ENCODE measurements at regions not wholly inside any gene's neighbourhood (a gene's known extent, or its start where the extent isn't known, plus 50 kb on each side); places are given as distances from the start of the nearest gene placed in this dataset.

GRCh38 chr9:73745598-73745997, 593.9 kb downstream of the ANXA1 start:
- DNase-seq: no peak

GRCh38 chr9:73753171-73753570, 601.5 kb downstream of the ANXA1 start:
- no peak for DNase-seq

DNA sequence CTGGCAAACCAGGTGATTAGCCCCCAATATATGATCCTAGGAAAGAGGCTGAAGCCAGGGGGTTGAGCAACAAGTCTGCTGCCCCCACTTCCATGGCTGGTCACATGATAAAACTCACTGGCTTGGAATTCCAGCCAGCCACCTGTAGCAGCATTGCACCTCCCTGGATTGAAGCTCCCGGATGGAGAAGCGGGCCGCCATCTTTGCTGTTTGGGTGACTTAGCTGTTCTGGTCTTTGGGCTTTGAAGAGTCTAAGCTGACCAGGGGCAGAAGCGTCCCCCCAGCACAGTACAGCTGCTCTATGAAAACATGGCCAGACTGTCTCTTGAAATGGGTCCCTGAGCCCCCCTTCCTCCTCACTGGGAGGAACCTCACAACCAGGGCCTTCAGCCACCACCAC, 610.2 kb downstream of the ANXA1 start:
- no peak for DNase-seq

DNA sequence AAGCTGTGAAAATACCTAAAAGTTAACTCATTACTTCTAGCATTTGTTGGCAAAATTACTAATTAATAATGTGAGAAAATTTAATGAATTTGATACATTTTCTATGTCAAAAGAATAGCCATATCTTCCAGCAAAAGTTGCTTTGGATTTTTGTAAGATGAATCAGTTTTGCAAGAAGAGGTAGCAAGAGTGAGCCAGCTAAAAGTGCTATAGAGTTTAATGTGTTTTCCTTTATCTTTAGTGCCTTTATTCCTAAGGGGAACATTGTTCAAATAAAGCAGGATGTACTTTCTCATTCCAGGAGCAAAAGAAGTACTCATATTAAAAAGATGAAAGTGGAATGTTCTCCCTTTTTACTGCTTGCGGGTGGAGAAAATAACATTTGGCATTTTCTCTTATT, 622.2 kb downstream of the ANXA1 start:
- no peak for DNase-seq

- no peak for DNase-seq
These were observed 624.1 kb downstream of the ANXA1 start for GRCh38 chr9:73775757-73776156.

- no peak for DNase-seq
These were observed 629.3 kb downstream of the ANXA1 start for GRCh38 chr9:73780916-73781315.

DNA sequence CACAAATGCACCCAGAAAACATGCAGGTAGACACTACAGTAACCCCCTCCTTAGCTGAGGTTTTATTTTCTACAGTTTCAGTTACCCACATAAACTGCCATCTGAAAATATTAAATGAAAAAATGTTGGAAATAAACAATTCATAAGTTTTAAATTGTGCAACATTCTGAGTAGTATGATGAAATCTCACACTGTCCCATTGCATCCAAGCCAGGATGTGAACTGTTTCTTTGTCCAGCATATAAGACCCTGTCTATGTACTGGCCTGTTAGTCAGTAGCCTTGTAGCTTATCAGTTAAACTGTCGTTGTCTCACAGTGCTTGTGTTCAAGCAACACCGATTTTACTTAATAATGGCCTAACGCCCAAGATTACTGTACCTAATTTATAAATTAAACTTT, 630.5 kb downstream of the ANXA1 start:
- DNase-seq: no peak

DNA sequence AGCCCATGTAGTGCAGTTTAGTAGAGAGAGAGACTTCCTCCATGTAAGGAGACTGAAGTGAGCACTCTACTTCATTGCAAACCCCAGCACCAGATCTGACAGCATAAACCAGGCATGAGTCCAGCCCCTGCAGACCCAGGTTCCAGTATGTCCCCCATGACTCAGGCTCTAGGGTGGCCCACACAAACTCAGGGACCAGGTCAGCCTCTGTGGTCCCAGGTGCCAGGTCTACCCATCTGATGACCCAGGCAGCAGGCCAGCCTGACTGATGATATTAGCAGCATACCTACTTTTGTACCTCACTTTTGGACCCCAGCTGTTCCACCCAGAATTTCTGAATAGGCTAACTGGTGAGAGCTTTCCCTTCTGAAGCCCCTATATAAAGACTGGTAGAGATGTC, 647.8 kb downstream of the ANXA1 start:
- no peak for DNase-seq

GRCh38 chr9:73805111-73805510, 653.4 kb downstream of the ANXA1 start:
- DNase-seq: no peak

- DNase-seq: no peak
These were observed 654.3 kb downstream of the ANXA1 start for GRCh38 chr9:73805853-73806458.

DNA sequence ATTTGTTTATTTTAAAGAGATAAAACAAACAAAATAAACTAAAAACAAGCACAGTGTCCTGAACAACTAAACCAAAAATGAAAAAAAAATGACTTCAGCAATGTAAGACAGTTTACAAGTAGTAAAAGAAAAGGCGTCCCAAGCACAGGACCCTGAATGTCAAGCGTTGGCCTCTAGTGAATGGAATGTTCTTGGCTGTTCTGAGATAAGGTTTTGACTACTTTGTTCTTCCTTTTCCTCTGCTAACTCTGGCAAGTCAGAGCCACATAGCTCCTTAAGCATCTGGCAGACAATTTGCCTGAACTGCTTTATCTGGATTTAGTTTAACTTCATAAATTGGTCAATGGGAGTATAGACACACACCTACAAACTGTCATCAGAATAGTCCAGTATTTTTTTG, 655.2 kb downstream of the ANXA1 start:
- no peak for DNase-seq

DNA sequence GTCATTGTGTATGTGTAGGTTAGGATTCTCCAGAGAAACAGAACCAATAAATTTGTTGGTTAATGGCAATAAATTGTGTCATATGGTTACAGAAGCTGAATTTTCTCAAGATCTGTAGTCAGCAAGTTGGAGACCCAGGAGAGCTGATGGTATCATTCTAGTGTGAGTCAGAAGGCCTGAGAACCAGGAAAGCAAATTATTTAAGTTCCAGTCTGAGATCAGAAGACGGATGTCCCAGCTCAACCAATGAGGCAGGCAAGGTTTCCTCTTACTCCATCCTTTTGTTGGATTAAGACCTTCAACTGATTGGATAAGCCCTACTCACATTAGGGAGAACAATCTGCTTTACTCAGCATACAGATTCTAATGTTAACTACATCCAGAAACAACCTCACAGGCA, 656.3 kb downstream of the ANXA1 start:
- no peak for DNase-seq

DNA sequence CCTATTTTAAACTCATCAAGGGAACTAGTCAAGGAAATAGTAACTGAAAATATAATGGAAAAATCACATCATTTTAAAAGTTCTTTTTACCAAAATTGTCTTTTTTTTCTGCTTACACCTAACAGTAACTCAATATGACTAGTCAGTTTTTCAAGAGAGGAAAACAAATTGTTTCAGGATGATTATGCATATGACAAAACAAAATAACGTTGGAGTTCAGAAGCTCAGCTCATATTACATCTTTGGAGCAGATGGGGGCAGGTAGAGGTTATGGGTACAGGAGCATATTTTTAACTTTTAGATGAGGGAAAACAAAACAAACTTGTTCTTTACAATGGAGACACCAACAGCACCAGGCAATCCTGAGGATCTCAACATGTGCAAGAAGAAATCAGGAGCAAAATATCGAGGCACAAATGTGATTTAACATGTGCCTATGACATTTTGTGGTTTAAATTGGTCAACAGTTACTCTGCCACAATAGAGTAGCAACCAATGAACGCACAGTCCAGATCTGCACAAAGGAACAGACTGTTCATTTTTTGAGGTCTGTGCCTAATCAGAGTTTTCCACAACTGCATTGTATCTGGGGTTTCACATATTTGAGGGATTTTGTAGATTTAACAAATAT, 659.0 kb downstream of the ANXA1 start:
- DNase-seq: no peak

DNA sequence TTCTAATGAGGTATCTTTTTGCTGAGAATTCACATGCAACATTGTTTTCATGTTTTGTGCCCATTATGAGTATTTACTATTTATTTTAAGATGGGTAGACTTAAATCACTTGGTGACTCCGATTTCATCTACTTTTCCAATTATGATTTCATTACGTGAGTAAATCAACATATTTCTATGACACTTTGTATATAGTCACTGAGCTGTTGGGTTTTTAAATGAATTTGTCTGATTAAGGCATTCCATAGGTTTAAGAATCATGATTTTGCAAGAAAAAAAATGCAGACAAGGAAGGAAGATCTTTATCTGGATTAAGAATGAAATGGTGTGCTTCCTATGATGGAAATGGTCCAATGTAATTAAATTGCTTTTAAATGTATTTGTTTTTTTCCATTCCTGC, 661.9 kb downstream of the ANXA1 start:
- no peak for DNase-seq

DNA sequence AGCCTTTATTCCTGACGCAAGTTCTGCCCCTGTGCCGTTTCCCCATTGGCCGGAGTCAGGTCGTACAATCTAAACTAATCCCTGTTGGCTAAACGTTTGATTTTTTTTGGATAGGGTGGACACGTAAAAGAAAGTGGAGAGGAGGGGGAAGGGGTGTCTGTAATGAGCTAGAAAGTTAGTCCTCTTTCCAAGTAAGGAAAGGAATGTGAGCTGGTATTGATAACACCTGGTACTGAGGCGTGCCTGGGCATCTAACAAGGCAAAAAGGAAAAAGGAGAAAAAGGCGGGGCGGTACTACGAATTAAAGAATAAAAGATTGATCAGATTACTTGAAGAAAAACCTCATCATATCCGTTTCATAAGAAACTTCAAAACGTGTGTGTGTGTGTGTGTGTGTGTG, 665.2 kb downstream of the ANXA1 start:
- no peak for DNase-seq

GRCh38 chr9:73824671-73825070, 672.5 kb upstream of the RORB start:
- no peak for DNase-seq

DNA sequence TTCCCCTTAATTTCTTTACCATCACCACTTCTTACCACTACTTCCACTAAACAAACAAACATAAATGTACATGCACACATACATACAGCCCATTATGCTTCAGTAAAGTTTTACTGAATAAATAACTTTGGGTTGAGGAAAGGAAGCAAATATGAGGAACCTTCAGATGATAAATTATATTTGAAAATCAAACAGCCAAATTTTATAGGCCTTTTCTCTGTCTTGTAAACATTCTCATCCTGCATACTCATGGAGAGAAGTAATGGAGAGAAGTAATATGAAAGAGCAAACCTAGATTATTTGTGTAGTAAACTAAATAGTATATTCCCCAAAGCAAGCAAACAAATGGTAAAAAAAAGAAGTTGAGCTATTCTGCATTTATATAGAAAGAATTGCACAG, 658.3 kb upstream of the RORB start:
- DNase-seq: no peak

DNA sequence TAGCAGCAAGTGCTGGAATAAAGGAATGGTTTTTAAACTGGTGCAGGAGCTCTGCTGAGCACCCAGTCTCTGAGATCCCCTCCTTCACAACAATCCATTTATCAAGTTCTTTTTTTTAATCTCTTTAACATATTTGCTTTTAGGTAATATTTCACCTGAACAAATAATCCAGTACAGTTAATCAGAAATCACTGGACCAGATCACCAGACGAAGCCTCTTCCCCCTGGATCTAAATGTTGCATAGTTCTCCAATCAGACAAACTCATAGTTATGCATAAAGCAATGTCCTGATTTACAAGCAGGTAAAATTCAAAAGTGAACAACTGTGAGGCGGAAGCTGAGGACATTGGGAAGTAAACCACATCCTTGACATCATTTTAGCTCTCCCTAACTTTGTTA, 657.7 kb upstream of the RORB start:
- no peak for DNase-seq

GRCh38 chr9:73841018-73841417, 656.1 kb upstream of the RORB start:
- no peak for DNase-seq

DNA sequence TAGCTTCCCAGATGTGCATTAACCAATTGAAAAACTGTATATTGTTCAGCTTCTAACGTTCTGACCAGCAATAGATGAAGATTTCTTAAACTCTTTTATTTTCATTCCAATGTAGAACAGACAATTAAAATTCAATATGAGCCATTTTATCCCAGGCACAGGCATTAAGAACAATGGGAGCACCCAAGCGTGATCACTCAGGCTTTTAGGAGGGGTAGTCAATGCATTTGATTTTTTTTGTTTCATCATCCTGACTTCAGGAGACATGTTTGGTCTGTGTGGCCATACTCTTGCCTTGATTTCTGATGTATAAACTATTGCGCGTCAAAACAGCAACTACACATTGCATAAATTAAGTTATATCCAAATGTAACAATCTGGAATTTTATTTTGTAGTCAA, 653.0 kb upstream of the RORB start:
- no peak for DNase-seq

GRCh38 chr9:73845539-73845938, 651.6 kb upstream of the RORB start:
- no peak for DNase-seq

DNA sequence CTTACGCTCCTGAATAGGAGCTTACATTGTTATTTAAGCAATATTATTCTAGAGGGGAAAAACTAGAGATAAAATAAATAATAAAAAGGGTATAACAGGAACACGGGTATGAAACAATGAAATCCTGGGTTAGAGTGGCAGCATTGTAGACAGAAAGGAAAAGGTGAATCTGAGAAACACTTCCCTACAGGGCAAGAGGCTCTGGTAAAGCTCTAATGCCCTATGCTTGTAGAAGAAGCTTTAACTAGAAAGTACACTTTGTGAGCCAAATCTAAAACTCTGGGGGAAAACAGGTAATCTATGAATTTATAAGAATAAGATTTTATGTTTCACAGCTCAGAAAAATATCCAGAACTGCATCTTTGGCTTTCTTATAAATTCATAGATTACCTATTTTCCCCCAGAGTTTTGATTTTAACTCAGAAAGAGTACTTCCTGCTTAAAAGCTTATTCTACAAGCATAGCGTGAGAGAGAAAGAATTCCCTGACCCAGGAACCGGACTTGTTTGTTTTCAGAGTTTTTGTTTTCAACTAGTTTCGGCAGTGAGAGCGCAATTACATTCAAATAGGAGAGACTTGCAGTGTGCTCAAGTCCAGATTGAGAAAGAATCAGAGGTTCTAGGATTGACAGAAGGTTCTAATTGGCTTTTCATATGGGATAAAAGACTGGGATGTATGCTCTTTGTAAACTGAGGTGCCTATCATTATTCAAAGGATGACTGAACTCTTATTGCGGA, 651.0 kb upstream of the RORB start:
- DNase-seq: no peak

- DNase-seq: no peak
These were observed 649.6 kb upstream of the RORB start for GRCh38 chr9:73847536-73847935.
